ENCODE measurements at regions not wholly inside any gene's neighbourhood (a gene's known extent, or its start where the extent isn't known, plus 50 kb on each side); places are given as distances from the start of the nearest gene placed in this dataset.

GRCh38 chr1:184870319-184870718, 104.0 kb downstream of the NIBAN1 start:
- no peak for TF ChIP-seq POLR2A (IDR thresholded peaks at IDR 0.05; ENCODE audit: low read depth, low read length)
- no peak for TF ChIP-seq POLR2AphosphoS5 (IDR thresholded peaks at IDR 0.05; ENCODE audit: low read depth, low read length)

Measured in GM12891 (cell line).